CD1c-positive myeloid dendritic cell (primary cell): ENCODE measurements at regions not wholly inside any gene's neighbourhood (a gene's known extent, or its start where the extent isn't known, plus 50 kb on each side); places are given as distances from the start of the nearest gene placed in this dataset.
A peak's percentile ranks its signal among the peaks of the same experiment; 100 is the strongest.

Experiments used
- DNase-seq: peaks from one replicate; pipeline ENCODE4 v3.0.0-alpha.2; 2016; ENCODE audit errors: extremely low spot score

GRCh38 chr1:43065616-43066399 lies 106.3 kb downstream of the EBNA1BP2 start:
- no peak for DNase-seq

GRCh38 chr1:43065191-43065590 lies 106.5 kb upstream of the SLC2A1 start:
- no peak for DNase-seq

- no peak for DNase-seq
Observed at GRCh38 chr1:43063394-43064219, 104.9 kb upstream of the SLC2A1 start.

GRCh38 chr1:43062527-43063095 lies 103.9 kb upstream of the SLC2A1 start:
- DNase-seq, result no peak

GRCh38 chr1:43061757-43062156 lies 103.1 kb upstream of the SLC2A1 start:
- DNase-seq, result no peak

GRCh38 chr1:43059640-43060574 lies 101.2 kb upstream of the SLC2A1 start:
- DNase-seq, result no peak

GRCh38 chr1:43058545-43059360 lies 100.1 kb upstream of the SLC2A1 start:
- DNase-seq, result peak; percentile 27

GRCh38 chr1:43058056-43058455 lies 99.4 kb upstream of the SLC2A1 start:
- no peak for DNase-seq

- DNase-seq, result no peak
Observed at GRCh38 chr1:43057567-43057966, 98.9 kb upstream of the SLC2A1 start.

- no peak for DNase-seq
Observed at GRCh38 chr1:43056981-43057391, 98.3 kb upstream of the SLC2A1 start.

GRCh38 chr1:43056460-43056859 lies 97.8 kb upstream of the SLC2A1 start:
- DNase-seq, result no peak

GRCh38 chr1:43054961-43055360 lies 96.3 kb upstream of the SLC2A1 start:
- DNase-seq, result no peak

- DNase-seq, result no peak
Observed at GRCh38 chr1:43052786-43053439, 94.2 kb upstream of the SLC2A1 start.

- DNase-seq, result no peak
Observed at GRCh38 chr1:43052322-43052721, 93.7 kb upstream of the SLC2A1 start.

- DNase-seq, result no peak
Observed at GRCh38 chr1:43049481-43049880, 90.8 kb upstream of the SLC2A1 start.

GRCh38 chr1:43048601-43049011 lies 89.9 kb upstream of the SLC2A1 start:
- no peak for DNase-seq

- no peak for DNase-seq
Observed at GRCh38 chr1:43047135-43047534, 88.5 kb upstream of the SLC2A1 start.

- DNase-seq, result no peak
Observed at GRCh38 chr1:43044572-43045361, 86.1 kb upstream of the SLC2A1 start.

- DNase-seq, result no peak
Observed at GRCh38 chr1:43043695-43044094, 85.0 kb upstream of the SLC2A1 start.
